KOPT-K1 (cell line): ENCODE measurements at regions not wholly inside any gene's neighbourhood (a gene's known extent, or its start where the extent isn't known, plus 50 kb on each side); places are given as distances from the start of the nearest gene placed in this dataset.
"Not testable (repeated sequence)": the region's sequence is repeated elsewhere in the genome, so short reads cannot be mapped to it uniquely, and the experiment has no call there.

Source experiments
- H3K27ac ChIP-seq: fragments of 200-600 bp; sonication (generic); 2 replicates; pipeline ENCODE4 v1.5.1; 2016; ENCODE audit warnings: antibody characterized with exemption, mild to moderate bottlenecking, low read depth, low read length; ENCODE audit not compliant: poor library complexity, severe bottlenecking
- H3K36me3 ChIP-seq: fragments of 200-600 bp; sonication (generic); 2 replicates; pipeline ENCODE4 v1.5.1; 2017; ENCODE audit warnings: antibody characterized with exemption, mild to moderate bottlenecking, low read length, moderate library complexity; ENCODE audit not compliant: insufficient read depth
- H3K9me3 ChIP-seq: fragments of 200-600 bp; sonication (generic); 2 replicates; pipeline ENCODE4 v1.5.1; 2017; ENCODE audit warnings: antibody characterized with exemption, low read length, mild to moderate bottlenecking; ENCODE audit not compliant: insufficient read depth, poor library complexity, severe bottlenecking

DNA sequence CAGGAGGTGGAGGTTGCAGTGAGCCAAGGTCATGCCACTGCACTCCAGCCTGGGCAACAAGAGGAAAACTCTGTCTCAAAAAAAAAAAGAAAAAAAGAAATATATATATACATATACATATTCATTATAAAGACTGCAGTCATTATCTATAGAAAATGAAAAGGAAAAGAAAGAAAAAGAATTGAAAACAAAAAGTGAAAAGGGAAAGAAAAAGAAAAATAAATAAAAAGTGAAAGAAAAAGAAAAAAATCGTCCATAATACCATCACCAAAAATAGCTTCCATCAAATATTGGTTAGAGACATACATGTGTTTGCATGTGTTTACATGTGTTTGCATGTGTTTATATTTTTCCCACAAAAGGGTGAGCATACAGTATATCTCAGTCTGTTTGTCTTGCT is 105.5 kb upstream of the PARD3 start:
- peaks cover 20% of the 10 kb centered on the region for H3K9me3 ChIP-seq
- no peak overlapping the region for H3K27ac ChIP-seq
- H3K36me3 ChIP-seq: no peaks in the 10 kb centered on the region

DNA sequence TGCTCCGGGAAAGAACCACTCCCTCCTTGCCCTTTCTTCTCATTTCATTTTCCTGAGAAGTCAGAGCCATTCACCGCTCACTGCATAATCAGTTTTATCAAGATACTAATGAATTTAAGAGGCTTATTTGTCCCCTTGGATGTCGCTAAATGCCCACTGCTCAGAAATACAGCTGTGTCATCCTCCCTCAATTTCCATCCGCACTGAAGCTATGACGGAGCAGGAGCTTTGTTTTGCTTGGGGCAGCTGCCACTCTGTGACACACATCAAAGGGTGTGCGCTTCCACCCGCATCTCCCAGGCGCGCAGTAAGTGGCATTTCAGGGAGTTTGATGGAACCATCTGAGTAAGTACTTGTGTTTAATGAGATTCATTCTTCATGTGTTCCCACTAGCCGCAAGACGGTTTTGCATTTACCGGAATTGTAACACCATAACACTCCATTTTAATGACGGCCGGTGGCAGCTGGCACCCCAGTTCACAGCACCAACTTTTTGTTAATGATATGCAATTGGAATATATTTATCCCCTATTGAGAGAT is 103.8 kb upstream of the PARD3 start:
- no peaks in the 10 kb centered on the region for H3K36me3 ChIP-seq
- peaks cover 5% of the 10 kb centered on the region for H3K9me3 ChIP-seq
- no peak overlapping the region for H3K27ac ChIP-seq

DNA sequence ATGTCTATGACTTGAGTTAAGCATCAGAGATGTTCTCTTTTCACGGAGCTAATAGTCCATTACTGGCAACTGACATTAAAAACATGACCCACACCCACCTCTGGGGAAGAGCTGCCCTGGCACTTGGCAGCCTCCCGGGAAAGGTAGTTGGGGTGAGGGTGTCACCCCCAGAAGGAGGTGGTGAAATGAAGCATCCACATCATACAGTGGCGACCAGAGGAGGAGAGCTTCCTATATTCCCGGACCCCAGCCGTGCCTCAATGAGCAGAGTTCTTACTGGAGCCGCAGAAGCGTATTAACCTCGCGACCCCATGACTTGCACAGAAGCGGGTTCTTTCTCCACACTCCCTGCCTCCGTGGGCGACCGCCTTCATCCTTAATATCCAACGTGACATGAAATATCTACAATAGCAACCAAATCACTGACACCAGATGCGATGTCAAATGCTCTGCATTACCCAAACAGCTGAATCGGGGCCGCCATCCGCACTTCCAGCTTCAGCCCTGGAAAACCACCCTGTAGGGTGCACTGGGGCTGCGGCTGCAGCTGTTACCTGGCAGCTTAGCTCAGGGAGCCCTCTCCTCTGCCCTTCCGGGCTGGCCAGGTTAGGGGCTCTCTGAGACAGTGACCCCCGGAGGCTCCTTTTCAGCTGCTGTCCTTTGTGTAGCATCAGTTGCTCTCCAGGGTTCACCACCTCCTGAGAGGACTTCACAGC is 103.1 kb upstream of the PARD3 start:
- no peaks in the 10 kb centered on the region for H3K36me3 ChIP-seq
- H3K9me3 ChIP-seq: no peaks in the 10 kb centered on the region

DNA sequence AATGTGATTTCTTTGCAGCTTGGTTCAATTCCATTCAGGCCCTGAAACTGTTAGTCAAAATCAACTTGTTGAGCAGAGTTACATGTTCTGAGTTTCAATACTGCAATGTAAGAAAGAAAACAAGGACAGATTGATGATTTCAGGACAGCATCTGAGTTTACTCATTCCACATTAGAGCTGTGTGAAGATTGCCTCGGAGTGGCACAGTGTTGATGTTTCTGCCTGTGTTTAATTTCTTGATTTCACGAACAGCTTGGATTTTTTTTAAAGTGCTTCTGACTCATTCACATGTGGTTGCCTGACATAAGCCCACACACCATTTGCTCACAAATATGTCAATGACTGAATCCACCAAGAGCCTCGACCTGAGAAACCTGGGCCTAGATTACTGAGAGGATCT is 101.2 kb upstream of the PARD3 start:
- H3K36me3 ChIP-seq: no peaks in the 10 kb centered on the region
- H3K27ac ChIP-seq: no peak overlapping the region
- no peaks in the 10 kb centered on the region for H3K9me3 ChIP-seq

More for the DNA sequence above, 103.1 kb upstream of the PARD3 start:
- no peak overlapping the region for H3K27ac ChIP-seq

DNA sequence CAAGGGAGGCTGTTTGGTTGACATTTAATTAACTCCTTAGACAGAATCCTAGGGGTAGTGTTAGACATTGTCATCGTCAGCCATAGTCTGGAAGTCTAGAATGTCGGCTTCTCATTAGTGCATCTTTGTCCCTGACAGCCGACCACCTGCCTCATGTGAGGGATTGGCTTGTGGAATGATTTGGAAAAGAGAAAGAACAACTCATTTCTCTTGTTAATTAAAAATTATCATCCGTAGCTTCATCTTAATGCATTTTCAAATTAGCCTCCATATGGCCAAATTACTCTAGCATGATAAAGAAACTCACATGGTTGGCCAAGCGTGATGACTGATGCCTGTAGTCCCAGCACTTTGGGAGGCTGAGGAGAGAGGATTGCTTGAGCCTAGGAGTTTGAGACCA is 97.7 kb upstream of the PARD3 start:
- H3K9me3 ChIP-seq: no peaks in the 10 kb centered on the region
- H3K36me3 ChIP-seq: no peaks in the 10 kb centered on the region
- no peak overlapping the region for H3K27ac ChIP-seq

DNA sequence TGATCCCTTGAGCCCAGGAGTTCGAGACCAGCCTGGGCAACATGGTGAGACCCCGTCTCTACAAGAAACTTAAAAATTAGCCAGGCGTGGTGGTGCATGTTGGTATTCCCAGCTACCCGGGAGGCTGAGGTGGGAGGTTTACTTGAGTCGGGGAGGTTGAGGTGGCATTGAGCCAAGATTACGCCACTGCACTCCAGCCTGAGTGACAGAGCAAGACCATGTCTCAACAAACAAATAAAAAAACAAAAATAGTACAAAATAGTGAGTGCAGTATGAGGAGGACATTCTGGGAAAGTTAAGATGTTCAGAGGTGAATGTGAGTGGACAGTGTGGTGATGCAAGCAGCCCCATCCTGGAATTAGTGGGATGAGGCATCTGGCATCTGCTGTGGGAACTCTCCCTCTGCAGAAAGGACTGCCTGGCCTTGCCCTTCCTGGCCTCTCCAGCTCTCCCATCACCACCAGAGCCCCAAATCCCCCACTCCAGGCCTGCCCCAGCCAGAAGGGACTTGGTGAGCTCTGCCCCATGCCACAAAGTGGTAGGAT is 96.6 kb upstream of the PARD3 start:
- Histone ChIP-seq H3K36me3 (no peaks in the 10 kb centered on the region), H3K27ac (no peak overlapping the region), H3K9me3 (no peaks in the 10 kb centered on the region)

DNA sequence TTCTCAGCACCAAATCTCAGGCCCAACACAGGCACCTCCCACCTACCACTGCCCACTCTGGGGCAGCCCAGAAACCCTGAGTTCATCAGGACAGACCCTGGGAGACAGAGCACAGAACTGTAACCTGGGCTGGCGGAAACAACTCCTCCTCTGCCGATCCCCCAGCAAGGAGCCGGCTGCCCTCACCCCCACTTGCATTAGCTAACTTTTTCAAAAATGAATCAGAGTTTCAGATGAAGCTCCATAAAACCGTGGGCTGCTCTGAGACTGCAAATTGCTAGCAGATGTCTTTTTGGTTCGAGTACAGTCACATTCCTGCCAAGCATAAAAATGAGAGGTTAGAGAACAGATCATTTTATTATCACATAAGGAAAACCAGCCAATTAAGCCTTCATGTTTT is 93.4 kb upstream of the PARD3 start:
- Histone ChIP-seq H3K27ac (no peak overlapping the region), H3K36me3 (no peaks in the 10 kb centered on the region), H3K9me3 (no peaks in the 10 kb centered on the region)

DNA sequence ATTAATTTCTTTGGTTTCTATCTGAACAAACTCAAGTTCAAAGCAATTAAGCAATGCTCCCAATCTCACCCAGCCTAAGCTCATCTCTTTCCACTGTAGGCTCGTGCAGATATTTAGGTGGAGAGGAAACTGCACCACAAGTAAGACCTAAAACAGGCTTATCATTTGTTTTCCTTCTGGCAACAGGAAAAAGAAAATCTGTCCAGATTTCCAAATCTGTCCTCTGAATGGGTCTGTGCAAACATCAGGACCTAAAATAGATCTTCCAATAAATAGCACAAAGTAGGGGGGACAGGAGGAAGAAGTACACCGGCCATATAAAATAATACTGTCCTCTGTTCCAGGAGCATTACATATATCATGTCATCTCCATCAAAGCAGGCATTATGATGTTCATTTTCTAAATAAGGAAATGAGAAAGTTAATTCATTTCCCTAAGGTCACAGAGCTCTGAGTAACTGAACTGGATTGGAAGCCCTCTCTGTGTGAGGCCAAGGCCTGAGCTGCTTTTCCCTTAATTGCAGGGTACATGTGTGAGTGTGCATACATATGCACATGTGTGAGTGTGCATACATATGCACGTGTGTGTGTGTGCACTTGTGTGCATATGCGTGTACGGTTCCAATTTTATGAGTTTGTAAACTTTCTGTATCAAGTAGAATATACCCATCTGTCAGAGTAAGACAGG is 92.8 kb upstream of the PARD3 start:
- Histone ChIP-seq H3K27ac (no peak overlapping the region), H3K9me3 (no peaks in the 10 kb centered on the region), H3K36me3 (no peaks in the 10 kb centered on the region)

DNA sequence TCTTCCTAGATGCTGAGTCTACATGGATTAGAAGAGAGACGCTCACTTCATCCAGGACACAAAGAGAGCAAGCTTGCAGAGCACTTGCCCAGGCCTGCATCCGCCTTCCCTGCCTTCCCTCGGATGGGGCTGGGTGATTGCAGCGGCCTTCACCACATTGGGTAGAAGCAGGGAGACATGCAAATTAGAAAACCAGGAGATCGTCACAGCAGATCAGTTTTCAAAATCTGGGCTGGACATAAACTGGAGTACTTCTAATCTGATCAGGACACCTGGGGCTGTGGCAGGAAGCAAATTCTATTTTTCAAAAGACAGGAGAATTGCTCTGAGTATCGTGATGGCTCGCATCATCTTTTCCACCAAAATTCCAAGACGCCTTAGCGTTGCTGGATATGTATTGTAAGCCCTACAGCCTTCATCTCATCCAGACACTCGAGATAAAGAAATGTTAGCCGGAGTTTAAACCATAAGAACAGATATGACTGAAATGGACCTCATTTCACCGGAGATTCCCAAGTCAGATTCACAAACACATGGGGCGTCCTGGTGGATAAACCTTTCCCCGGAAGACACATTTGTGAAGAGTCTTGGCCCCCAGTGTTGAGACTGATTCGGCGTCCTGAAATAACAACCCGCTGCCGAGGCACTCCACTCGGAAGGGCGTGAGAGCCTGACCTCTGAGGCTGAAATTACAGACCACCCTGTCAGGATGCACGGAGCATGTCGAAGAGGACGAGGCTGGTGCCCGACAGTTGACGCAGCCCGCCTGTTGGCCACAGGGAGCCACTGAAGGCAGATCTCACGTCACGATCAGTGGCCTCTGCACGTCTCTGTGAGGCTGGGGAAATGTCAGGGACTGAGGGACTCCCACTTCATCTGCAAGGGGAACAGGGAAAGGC is 91.2 kb upstream of the PARD3 start:
- no peaks in the 10 kb centered on the region for H3K36me3 ChIP-seq
- H3K9me3 ChIP-seq: no peaks in the 10 kb centered on the region
- H3K27ac ChIP-seq: no peak overlapping the region

DNA sequence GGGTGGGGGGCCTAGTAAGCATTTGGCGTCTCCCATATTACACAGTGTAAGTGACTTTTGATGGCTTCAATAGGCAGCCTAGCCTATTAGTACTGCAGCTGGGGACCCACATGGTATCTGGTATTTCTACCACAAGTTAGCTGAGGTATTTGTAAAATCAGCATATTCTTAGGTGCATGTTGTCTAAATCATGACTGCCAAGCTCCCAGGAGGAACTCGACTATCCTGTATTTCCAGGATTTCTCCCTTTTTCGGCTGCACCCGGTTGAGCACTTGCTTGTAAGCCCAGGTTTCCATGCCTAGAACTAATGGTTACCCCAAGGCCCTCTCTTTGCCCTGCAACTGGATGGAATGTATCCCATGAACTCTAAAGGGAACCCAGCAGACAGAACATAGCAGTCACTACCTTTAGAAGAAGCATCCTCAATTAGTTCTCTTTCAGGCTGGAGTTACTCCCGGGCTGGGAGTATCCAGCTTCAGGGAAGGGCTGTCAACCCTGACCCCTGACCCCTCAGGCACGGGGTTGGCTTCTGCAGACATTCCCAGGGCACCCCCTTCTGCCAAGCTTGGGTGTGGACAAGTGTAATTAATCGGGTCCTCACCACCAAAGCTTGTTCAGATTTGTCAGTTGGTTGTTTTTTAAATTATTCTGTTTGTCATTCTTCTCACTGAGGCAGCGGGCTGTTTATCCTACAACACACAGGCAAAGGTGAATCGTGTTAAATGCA is 90.3 kb upstream of the PARD3 start:
- H3K36me3 ChIP-seq: no peaks in the 10 kb centered on the region
- no peak overlapping the region for H3K27ac ChIP-seq
- H3K9me3 ChIP-seq: no peaks in the 10 kb centered on the region

DNA sequence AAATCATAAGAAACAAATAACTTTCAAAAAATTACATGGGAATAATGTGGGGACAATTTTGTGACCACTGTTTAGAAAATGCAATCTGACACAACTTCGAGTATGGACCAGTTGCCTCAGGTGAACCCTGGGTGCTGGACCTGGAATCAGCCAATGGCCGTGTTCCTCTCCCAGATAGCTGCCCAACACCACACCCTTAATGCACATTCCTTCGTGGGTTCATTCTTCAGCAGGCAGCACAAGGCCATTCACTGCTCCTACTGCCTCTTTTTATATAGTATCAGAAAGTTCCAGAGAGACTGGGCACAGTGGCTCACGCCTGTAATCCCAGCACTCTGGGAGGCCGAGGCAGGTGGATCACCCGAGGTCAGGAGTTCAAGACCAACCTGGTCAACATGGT is 89.1 kb upstream of the PARD3 start:
- Histone ChIP-seq H3K27ac (no peak overlapping the region), H3K9me3 (no peaks in the 10 kb centered on the region), H3K36me3 (no peaks in the 10 kb centered on the region)

DNA sequence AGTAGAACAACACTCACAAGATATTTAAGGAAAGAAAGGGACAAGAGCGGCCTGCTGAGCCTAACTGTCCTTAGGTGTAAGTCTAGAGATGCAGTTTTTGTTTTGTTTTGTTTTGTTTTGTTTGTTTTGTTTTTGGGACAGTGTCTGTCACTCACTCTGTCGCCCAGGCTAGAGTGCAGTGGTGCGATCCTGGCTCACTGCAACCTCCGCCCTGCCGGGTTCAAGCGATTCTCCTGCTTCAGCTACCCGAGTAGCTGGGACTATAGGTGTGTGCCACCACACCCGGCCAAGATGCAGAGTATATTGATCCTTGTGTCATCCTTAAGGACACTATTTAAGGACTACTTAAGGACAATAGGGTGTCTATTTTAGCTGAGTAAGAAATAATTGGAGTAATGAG is 84.1 kb upstream of the PARD3 start:
- Histone ChIP-seq H3K36me3 (no peaks in the 10 kb centered on the region), H3K9me3 (no peaks in the 10 kb centered on the region), H3K27ac (no peak overlapping the region)

DNA sequence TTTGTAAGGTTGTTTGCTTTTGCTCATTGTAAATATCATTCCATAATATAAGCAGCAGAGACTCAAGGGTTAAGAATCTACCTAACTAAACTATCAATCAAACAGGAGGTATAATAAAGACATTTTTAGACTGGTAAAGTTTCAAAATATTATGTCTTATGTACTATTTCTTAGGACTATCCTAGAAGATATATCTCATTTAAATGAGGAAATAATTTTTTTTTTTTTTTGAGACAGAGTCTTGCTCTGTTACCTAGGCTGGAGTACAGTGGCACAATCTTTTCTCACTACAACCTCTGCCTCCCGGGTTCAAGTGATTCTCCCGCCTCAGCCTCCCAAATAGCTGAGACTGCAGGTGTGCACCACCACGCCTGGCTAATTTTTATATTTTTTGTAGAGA is 80.9 kb upstream of the PARD3 start:
- no peak overlapping the region for H3K27ac ChIP-seq
- no peaks in the 10 kb centered on the region for H3K9me3 ChIP-seq
- H3K36me3 ChIP-seq: no peaks in the 10 kb centered on the region

DNA sequence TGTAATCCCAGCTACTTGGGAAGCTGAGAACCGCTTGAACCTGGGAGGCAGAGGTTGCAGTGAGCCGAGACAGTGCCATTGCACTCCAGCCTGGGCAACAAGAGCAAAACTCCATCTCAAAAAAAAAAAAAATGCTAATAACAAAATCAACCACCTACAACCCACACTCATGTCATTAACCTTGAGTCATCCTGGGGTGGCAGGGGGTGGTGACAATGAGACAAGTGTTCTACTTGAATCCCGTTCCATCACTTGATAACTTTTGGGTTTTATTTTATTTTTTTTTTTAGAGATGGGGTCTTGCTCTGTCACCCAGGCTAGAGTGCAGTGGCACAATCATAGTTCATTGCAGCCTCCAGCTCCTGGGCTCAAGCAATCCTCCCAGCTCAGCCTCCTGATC is 80.0 kb upstream of the PARD3 start:
- not testable (repeated sequence) for H3K27ac ChIP-seq, H3K36me3 ChIP-seq, H3K9me3 ChIP-seq
